ENCODE measurements at regions not wholly inside any gene's neighbourhood (a gene's known extent, or its start where the extent isn't known, plus 50 kb on each side); places are given as distances from the start of the nearest gene placed in this dataset.

DNA sequence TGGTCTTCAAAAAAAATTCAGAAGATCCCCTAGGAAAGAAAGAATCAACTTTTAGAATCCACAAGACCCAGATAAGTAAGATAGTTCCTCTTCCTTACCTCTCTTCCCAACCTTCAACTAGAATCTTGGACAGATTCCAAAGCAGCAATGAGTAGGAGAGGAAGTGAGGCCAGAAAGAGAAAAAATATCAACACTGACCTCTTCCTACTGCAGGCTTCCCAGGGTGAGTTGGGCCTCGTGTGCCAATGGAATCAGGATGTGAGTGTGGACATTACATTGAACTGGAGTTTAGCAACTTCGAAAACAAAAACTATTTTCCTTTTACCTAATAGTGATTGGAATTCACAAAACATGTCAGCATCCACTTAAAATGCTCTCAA lies 102.5 kb upstream of the PIEZO2 start:
- CTCF ChIA-PET, result no interaction called here
- no peak for DNase-seq (ENCODE audit: low read depth, low spot score)
- POLR2A ChIA-PET, result no interaction called here
- TF ChIP-seq, protein P1, sequence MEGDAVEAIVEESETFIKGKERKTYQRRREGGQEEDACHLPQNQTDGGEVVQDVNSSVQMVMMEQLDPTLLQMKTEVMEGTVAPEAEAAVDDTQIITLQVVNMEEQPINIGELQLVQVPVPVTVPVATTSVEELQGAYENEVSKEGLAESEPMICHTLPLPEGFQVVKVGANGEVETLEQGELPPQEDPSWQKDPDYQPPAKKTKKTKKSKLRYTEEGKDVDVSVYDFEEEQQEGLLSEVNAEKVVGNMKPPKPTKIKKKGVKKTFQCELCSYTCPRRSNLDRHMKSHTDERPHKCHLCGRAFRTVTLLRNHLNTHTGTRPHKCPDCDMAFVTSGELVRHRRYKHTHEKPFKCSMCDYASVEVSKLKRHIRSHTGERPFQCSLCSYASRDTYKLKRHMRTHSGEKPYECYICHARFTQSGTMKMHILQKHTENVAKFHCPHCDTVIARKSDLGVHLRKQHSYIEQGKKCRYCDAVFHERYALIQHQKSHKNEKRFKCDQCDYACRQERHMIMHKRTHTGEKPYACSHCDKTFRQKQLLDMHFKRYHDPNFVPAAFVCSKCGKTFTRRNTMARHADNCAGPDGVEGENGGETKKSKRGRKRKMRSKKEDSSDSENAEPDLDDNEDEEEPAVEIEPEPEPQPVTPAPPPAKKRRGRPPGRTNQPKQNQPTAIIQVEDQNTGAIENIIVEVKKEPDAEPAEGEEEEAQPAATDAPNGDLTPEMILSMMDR (IDR thresholded peaks at IDR 0.05; ENCODE audit: insufficient read depth, low read length, missing control alignments), result no peak
- H3K4me3 ChIP-seq (ENCODE audit: low read depth, low read length), result no peak overlapping the region

DNA sequence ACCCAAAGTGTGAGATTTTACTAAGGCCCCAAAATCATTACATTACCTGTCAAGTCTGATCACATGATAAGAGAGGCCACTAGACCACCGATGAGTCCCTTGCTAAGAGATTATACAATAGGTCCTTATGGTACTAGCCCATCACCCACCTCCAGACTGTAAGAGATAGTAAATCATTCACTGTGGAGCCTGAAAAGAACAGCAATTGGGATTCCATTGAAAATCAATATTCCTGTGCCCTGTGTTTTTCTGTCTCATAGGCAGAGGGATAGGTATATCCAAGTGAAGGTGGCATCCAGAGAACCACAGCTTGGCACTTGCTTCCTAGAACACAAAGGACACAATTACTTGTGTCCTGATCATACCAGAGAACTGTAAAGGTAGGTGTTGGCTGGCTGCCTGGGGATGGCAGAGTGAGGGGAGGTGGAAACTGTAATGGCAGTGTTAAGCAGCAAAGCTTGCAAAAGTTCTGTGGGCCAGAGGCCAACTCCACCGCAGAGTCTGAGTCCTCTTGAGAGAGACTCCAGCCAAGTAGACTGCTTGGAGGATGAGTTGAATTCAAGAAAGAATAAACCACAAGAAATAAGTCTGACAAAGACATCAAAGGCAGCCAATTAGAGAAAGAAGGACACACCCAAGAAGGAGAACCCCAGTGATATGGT lies 102.0 kb upstream of the PIEZO2 start:
- ChIA-PET POLR2A (no interaction called here), CTCF (no interaction called here)
- H3K4me3 ChIP-seq (ENCODE audit: low read depth, low read length), result no peak overlapping the region
- TF ChIP-seq, protein P1 (IDR thresholded peaks at IDR 0.05; ENCODE audit: insufficient read depth, low read length, missing control alignments), result no peak
- no peak for DNase-seq (ENCODE audit: low read depth, low spot score)

DNA sequence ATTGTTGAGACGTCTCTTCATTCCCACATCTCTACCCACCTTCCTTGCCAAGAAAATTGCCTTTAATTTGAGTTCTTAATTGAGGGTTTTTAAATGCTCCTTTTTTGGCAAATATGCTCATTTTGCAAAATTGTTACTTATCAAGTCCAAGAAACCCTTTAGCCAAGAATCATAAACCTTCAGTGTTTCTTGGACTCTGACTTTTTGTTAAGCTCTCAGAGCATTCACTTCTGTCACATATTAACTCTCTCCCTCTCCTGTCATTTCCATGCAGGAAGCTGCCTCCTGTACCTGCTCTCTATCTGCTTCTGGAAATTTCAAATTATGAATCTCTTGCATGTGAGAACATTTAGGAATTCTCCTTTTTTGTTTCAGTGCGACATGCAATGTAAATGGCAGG lies 100.0 kb upstream of the PIEZO2 start:
- DNase-seq (ENCODE audit: low read depth, low spot score), result no peak
- ChIA-PET CTCF (interaction anchor here (1.0 kb wide), 1 partner anchor 398 kb away, joined by 3 read pairs; no protein-coding TSS in a partner anchor), POLR2A (no interaction called here)
- H3K4me3 ChIP-seq (ENCODE audit: low read depth, low read length), result no peak overlapping the region
- TF ChIP-seq, protein P1 (IDR thresholded peaks at IDR 0.05; ENCODE audit: insufficient read depth, low read length, missing control alignments), result no peak

DNA sequence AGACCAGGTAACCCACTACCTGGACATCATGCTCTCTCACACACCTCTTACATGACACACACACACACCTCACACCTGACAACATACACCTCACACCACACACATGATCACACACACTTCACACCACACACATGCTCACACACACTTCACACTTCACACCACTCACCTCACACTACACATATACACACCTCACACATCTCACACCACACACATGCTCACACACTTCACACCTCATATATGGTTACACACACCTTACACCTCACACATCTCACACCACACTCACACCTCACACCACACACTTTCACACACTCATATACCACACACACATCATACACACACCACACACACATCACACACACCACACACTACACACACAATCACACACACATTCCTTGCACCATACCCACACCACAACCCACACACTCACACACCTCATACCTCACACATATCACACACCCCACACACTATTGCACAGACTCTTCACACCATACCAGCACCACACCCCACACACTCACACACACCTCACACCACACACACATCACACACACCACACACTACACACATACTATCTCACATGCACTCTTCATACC lies 98.1 kb upstream of the PIEZO2 start:
- no peak overlapping the region for H3K4me3 ChIP-seq (ENCODE audit: low read depth, low read length)
- no peak for DNase-seq (ENCODE audit: low read depth, low spot score)
- TF ChIP-seq, protein P1 (IDR thresholded peaks at IDR 0.05; ENCODE audit: insufficient read depth, low read length, missing control alignments), result no peak
- CTCF ChIA-PET, result interaction anchor here (1.5 kb wide), 1 partner anchor 63 kb away, joined by 3 read pairs; no protein-coding TSS in a partner anchor
- POLR2A ChIA-PET, result no interaction called here

DNA sequence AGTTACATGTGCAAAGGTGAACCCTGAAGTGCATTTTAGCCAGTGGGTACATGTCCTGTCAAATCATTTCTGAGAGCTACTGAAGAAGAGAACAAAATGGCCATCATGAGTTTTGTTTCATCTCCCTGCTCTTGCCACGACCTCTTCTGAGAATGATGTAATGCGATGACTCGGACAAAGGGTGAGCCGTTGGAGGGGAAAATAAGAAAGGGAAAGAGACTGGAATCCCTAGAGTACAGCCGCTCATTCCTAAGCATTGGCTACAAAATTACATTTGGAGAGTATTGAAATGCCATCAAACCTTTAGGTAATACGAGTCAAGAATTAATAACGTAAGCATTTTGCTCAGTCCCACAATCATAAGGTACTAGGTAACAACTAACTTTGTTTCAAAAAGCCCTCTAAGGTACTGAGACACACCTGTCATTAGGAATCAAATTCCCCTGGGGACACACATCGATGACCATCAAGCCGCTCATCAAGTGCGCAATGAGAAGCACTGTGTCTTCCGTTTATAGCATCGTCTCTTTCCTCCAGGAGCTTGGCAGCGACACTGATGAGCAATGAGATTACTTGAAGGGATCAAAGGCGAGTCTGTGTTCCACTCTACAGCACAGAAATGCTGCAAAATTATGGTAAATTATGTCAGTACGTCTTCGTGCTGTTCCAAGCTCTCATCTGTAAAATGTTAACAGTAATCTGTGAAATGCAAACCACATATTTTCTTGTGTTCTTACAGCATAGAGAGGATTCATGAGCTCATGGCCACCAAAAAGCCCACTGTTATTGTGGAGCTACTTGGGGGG lies 97.3 kb upstream of the PIEZO2 start:
- DNase-seq (ENCODE audit: low read depth, low spot score), result no peak
- TF ChIP-seq, protein P1 (IDR thresholded peaks at IDR 0.05; ENCODE audit: insufficient read depth, low read length, missing control alignments), result no peak
- H3K4me3 ChIP-seq (ENCODE audit: low read depth, low read length), result no peak overlapping the region
- ChIA-PET CTCF (interaction anchor here (1.1 to 1.6 kb wide), 2 partner anchors 64 to 306 kb away, joined by 5 to 6 read pairs; no protein-coding TSS in a partner anchor), POLR2A (no interaction called here)

DNA sequence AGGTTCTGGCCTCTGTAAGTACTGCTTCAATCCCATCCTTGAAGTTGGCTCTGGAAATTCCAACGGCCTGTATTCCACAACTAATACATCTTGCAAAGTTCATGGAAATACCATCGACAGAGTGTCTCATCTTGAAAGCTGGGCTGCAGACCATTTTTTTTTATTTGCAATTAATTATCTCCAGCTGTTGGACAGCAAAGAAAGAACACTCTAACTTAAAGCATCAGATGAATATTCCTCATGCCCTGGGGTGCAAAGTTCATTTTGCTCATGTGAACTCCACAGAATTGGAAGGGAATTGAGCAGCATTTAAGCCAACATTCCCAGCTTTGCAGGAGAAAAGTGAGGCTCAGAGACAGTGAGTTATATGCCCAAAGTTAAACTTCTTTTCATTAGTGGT lies 96.5 kb upstream of the PIEZO2 start:
- H3K4me3 ChIP-seq (ENCODE audit: low read depth, low read length), result no peak overlapping the region
- CTCF ChIA-PET, result interaction anchor here (1.1 to 1.6 kb wide), 2 partner anchors 65 to 307 kb away, joined by 5 to 6 read pairs; no protein-coding TSS in a partner anchor
- TF ChIP-seq, protein P1 (IDR thresholded peaks at IDR 0.05; ENCODE audit: insufficient read depth, low read length, missing control alignments), result no peak
- POLR2A ChIA-PET, result no interaction called here
- no peak for DNase-seq (ENCODE audit: low read depth, low spot score)
